NCI-H510A treated with DMSO at 0.1 percent for 48 hours (cell line): ENCODE measurements at regions not wholly inside any gene's neighbourhood (a gene's known extent, or its start where the extent isn't known, plus 50 kb on each side); places are given as distances from the start of the nearest gene placed in this dataset.
A peak's percentile ranks its signal among the peaks of the same experiment; 100 is the strongest.
"Not testable (repeated sequence)": the region's sequence is repeated elsewhere in the genome, so short reads cannot be mapped to it uniquely, and the experiment has no call there.

Experiments used
- DNase-seq: peaks from one replicate; lab custom pipeline; 2025; lab: John Stamatoyannopoulos, UW

DNA sequence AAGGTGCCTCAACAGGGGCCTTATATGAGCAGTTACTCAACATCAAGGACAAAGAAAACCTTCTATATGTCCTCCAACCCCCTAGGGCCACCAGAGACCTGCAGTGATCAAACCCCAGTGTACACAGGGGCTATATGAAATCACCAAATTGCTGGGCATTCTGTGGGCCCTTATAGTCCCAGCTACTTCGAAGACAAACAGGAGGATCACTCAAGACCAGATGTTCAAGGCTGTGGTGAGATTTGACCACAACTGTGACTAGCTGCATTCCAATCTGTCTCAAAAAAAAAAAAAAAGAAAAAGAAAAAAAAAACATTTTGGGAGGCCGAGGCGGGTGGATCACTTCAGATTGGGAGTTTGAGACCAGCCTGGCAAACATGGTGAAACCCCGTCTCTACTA is 51.0 kb upstream of the PRB2 start:
- DNase-seq, result no peak

DNA sequence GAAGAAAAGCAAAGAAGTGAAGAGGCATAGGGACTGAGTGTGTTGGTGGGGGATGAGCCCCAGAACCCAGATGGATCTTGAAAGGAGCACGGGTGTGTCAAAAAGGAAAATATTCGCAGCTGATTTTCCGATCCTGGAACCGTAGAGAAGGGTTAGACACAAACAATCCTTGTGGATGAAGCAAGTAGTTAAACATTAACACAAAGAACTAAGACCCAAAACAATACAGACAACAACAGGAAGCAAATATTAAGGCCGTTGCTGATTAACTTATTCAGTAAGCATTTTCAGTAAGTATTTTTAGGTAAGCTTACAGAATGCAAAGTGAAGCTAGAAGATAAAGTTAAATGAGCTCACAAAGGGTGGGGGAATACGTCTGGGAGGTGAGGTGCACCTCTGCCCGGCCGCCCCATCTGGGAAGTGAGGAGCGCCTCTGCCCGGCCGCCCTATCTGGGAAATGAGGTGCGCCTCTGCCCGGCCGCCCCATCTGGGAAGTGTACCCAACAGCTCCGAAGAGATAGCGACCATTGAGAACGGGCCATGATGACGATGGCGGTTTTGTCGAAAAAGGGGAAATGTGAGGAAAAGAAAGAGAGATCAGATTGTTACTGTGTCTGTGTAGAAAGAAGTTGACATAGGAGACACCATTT is 62.8 kb upstream of the PRB2 start:
- no peak for DNase-seq

DNA sequence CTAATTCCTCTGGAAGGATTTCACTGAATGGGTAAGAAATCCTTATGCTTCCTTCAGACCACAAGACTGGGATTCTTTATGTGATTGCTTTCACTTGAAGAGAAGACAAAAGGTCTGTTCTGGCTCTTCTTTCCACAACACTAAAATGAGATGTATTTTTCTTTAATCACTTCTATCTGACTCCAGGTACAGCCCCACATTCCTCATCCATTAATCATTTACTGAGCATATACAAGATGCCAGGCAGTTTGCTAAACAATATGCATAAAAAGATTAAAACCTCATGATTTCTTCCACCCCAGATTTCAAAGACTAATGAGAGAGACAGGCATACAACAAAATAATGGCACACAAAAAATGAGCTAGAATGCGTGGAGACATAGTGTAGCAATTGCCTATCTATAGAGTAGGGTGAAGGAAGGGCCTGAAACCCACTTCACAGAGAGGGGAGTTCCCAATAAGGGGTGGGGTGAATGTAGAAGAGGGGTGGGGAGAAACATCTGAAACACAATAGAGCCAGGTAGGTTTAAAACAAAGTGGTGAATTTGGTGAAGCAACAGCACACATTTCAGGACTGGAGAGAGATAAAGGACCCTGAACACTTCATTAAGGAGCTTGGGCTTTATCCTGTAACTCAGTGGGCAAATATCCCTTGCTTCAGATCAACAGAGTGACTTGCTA is 65.1 kb upstream of the PRB2 start:
- no peak for DNase-seq

DNA sequence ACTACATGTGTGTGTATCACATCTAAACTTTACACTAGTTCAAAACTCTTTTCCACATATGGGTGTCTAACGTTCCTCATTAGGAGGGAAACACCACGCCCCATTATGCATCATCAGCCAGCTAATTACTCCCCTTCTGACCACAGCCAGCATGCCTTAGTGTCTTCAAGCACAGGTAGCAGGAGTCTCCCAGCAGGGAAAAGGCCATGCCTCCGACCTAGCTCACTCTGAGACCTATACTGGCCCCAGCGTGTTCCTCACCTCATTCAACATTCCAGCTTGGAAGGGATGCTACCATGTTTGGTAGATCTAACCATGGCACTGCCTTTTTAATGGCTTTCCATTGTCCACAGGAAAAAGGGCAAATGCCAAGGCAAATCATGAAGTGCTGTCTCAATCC is 66.1 kb upstream of the PRB2 start:
- no peak for DNase-seq

DNA sequence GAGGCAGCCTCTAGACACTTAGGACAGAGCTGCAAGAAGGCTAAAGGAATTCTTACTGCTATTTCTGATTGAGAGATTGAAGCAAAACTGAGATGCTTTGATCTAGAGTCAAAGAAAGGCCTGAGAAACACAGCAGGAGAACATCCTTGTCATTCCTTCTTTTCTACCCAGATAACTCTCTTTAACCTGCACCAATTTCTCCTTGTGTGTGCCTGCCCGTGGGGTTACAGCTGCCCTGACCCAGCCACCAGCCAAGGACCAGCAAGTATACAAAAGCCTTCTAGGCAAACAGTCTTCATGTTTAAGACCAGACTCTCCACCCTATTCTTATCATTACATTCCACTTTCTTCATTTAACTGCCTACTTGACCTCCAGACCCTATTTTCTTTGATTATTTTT is 81.7 kb upstream of the PRB2 start:
- no peak for DNase-seq

DNA sequence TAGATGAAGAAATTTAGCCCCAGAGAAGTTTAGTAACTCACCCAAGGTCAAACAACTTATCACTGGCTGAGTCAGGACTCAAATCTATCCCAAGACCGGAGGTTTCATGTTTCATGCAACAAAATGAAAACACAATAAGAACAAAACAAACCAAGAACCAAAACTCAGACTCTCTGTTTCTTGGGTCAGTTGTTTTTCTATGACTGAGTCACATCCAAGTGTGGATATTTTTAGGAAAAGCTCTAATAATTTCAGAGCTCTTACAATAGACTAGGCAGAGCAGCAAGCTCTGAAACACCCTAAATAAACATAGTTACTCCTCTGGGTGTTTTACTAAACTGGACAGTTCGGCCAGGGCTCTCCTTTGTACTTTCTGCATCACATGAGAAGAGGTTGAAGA is 87.6 kb upstream of the PRB2 start:
- DNase-seq, result no peak

DNA sequence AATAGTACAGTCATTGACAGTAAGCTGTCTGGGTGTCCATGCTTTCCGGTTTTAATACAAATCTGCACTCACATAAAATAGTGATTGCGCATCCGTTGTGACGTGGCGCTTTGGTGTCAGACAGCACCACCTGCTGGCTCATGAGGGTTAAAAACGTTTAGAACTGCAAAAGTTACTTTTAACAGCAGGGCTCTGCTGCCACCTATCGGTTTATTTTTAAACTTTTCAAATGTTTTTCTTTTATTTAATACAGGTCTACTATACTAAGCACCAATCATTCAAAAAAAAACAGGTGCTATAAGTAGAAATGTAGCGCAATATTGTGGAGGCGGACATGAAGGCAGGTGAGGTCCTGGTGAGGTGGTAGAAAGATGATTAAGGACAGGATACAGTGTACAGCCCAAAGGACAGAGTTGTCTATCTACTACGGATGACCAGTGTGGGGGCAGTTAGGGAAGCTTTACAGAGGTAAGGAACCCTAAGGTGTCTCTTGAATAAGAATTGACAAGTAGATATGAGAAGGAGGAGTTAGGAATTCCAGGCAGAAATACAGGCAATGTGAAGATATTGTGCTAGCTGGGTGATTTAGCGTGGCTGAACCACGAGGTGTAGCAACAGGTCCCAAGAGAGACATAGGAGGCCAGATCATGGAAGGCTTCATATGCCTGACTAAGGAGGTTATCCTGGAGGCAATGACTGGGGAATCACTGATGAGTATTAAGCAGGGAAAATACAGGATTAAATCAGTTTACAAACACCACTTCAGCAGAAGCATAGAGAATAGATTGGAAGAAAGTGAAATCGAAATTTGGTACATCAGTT is 91.5 kb upstream of the PRB2 start:
- DNase-seq, result peak; percentile 89

DNA sequence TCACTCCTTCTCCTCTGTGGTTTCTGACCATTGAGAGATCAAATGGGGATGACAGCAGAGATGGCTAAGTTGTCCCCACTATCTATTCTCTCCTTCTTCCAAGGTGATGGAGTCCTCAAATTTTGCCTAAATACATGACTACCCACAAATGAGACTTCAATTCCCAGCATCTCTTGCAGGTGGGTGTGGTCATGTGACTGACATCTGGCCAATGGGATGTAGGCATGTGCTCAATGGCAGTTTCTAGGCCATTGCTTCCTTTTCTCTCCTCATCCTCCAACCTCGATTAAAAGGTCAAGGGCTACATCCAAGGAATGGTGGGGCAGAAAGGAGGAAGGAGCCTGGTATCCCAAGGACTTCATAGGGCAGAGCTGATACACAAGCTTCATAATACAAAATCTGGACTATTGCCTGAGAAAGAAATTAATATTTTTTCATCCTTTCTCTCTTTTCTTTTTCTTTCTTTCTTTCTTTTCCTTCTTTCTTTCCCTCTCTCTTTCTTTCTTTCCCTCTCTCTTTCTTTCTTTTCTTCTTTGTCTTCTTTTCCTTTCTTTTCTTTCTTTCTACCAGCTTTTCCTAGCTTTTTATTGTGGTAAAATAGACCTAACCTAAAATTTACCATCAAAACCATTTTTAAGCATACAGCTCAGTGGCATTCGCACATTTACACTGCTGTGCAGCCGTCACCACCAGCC is 100.9 kb upstream of the PRB2 start:
- no peak for DNase-seq

DNA sequence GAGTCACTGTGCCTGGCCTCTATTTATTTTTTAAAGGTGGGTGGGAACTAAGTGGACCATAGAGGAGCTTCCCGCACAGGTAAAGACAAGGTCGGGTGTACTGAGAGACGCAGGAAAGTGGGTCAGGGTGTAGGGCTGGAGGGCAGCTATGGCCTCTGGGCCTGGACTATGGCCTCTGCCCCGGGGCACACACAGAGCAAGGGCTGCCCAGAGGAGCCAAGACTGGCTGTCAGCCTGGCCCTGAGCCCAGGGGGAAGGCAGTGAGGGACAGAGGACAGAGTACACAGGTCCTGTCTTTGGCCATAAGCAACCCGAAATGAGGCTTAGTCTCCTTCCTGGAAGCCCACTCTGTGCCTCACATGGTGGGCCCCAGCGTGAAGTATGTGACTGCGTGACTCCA is 102.1 kb upstream of the PRB2 start:
- DNase-seq, result no peak

DNA sequence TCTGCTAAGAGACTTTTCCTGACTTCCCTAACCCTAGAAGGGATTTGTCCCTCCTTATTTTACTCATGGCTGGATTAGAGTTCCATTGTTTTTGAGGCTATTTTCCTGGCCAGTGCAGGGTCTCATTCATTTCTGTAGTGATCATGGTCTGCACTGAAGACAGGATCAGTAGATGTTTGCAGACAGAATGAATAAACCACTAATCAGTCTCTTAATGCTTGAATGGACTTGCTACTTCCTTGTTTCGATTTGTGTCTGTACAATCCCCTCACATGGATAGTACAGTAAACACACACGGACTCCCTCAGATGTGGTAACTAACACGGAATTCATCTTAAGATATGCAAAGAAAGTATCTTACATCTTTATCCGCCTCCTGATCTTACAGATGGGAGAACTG is 102.6 kb upstream of the PRB2 start:
- DNase-seq, result no peak

DNA sequence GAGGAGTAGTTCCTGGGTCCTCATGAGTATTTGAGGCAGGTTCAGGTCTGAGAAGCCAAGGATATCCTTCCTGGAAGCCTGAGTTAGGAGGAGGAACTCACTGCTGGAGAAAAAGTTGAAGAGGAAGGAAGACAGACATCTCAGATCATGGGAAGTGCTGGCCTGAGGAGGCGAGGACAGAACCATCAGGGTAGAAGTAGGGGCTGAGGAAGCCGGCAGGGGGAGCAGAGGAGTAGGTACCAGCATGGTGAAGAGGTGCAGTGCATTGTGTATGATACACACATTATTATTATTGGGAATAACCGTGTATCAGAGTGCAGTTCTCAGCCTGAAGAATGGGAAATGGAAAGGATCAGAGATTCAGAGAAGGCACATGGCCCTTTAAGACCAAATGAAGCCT is 103.2 kb upstream of the PRB2 start:
- DNase-seq, result not testable (repeated sequence)

DNA sequence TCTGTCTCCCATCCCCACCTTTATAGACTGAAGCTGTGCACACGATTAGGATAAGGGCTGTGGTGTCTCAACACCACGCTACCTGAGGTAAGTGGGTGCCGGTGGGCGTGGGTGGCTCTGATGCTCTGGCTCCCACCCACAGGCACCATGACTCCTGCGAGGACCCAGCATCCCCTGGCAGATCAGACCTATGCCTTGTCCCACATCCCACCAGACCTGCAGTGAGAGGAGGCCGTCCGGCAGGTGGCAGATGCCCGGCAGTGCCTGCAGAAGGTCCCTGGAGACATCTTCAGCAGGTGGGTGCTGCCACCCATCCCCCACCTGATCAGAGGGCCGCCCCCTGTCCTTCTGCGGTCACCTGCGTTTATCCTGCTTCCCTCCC is 104.4 kb upstream of the PRB2 start:
- no peak for DNase-seq

DNA sequence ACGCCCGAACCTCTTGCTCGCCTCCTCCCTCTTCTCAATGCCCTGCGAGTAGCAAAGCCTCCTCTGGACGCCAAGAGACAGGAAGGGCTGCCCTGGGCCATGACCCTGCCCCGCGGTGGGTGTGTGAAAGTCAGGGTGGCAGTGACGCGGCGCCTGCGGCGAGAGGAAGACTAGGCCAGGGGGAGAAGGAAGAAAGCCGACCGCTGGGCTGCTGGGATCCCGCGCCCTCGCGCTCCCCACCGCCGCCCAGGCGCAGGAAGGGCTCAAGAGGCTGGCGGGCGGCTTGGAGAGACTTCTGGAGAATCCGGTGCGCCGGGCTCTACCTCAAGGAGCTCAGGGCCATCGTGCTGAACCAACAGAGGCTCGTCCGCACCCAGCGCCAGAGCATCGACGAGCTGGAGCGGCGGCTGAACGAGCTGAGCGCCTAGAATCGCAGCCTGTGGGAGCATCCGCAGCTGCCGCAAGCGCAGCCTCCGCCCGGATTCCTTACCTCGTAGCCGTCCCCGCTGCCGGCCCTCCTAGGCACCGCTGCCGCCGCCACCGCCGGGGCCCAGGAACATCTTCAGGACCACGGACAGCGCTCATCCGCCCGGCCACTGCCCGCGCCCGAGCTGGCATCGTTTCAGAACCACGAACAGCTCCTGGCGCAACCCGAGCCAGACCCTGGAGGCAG is 105.0 kb upstream of the PRB2 start:
- DNase-seq, result peak; percentile 25

DNA sequence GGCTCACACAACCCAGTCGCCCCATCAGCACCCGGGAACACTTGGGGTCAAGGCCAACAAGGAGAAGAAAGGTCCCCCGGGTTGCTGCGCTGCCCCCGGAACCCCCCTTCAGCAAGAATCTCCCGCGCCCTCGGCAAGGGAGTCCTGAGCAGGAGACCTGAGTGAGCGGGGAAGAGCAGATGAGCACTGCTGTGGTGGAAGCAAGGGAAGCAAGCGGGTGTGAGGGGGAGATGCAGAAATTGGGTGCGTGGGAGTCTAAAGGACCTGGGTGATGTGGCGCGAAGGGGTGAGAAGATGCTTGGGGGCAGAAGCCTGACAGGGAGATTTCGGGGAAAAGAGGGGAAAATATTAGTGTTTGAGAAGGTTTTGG is 105.5 kb upstream of the PRB2 start:
- DNase-seq, result no peak

DNA sequence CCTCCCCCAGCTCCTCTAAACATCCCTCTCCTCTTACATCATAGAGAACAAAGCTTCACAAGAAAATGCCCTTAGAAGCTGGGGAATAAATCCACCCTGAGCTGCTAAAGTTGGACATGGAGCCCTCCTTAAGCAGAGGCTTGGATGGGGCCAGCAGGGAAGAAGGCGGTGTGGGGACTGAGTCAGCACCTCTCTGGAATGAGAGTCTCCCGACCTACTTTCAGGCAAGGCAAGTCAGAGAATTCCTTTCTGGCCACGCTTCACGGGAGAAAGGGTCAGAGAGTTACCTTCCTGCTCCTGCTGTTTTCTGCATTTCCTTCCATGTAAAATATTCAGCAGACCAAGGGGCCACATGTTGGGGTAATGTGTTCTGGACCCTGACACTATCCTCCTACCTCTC is 113.3 kb upstream of the PRB2 start:
- DNase-seq, result no peak

DNA sequence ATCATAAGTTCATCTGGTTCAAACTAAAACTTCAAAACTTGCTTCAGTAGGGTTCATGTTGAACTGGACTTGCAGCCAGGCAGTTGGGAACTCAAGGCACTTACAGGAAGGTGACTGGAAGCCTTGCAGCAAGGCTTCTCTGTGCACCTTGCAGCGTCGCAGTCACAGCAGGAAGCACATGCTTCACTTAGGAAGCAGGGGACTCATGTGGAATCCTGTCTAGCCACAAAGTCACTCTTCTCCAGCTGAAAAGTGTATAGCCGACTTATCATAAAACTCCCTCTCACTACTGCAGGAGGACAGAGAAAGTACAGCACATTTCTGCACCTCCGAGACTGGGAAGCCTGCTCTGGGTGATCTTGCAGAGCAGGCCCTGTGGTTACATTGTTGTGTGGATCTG is 114.0 kb upstream of the PRB2 start:
- no peak for DNase-seq

DNA sequence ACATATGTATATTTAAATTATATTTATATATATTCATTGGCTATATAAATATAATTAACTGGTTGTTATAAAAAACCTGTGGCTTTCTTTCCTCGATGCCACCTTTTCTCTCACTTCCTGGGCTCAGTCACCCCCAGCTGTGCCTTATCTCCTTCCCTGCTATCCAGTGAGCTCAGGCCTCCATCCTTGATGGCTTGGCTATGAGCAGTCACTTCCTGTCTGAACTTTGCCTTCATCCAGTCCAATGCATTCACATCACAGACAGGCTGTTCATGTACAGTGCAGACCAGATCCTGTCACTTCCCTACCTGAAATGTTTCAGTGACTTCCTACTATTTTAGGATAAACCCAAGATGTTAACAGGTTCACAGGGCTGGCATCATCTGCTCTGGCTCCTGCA is 115.3 kb upstream of the PRB2 start:
- peak; percentile 7 for DNase-seq

DNA sequence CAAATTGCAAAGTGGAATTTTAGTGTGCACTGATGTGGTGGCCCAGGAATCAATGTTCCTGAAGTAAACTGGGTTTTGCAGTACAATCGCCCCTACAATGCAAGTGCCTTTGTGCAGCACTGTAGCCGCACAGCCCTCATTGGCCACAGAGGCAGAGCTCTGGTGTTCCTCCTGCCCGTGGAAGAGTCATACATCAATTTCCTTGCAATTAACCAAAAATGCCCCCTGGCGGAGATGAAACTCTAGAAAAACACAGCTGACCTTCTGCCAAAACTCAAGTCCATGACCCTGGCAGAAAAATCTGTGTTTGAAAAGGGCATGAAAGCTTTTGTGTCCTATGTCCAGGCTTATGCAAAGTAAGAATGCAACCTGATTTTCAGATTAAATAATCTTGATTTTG is 117.9 kb upstream of the PRB2 start:
- DNase-seq, result no peak

DNA sequence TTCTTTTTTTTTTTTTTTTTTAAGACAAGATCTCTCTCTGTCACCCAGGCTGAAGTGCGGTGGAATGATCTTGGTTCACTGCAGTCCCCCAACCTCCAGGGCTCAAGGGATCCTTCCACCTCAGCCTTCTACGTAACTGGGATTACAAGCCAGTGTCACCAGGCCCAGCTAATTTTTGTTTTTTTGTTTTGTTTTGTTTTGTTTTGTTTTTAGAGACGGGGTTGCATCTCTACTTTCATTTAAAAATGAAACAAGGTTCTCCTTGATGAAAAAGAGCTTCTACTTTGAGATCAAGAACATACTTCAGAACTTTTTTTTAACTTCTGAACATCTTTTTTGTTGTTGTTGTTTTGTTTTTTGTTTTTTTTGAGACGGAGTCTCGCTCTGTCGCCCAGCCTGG is 121.7 kb upstream of the PRB2 start:
- no peak for DNase-seq

DNA sequence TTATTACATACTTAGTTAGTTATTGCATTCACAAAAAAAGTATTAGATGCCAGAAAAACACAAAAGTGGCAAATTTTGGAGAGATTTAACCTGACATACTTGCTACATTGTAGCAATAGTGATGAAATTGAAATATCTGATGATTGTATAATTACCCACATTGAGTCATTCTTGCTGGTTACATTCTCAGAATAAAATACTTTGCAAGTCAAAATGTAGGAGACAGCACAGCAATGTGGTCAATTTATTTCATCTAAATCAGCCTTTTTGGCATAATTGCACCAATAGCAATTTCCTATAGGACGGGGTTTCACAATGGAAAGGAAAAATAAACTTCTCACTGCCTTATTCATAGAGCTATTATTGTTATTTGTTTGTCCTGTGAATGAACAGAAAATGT is 125.0 kb upstream of the ETV6 start:
- DNase-seq, result no peak

DNA sequence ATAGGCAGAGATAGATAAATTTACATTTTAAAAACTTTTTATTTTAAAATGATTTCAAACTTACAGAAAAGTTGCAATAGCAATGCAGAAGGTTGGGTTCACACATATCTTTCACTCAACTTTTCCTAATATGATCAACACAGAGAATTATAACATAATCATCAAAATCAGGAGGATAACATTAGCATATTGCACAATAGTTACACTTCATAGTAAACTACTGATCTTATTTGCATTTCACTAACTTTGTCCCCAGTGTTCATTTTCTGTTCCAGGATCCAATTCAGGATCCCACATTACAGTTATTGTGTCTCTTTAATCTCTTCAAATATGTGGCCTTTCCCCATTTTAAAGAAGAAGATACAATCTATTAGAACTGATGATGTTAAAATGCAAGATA is 115.4 kb upstream of the ETV6 start:
- DNase-seq, result no peak

DNA sequence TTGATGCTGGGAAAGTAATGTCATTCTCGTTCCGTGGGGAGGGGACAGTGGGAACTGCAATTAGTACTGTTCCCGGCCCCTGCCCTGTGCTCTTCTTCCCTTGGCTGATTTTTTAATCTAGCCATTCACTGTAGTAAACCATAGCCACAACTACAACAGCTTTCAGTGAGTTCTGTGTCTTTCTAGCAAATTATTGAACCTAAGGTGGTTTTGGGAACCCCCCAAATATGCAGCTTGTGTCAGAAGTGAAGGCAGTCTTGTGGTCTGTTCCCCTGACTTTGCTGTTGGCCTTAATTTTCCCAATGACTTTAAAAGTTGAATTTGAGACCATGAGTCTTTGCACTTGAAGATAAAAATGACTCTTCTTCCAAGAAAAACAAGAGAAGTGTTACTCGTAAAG is 114.3 kb upstream of the ETV6 start:
- DNase-seq, result no peak
